ENCODE measurements at regions not wholly inside any gene's neighbourhood (a gene's known extent, or its start where the extent isn't known, plus 50 kb on each side); places are given as distances from the start of the nearest gene placed in this dataset.

GRCh38 chr7:10070899-10071298, 902.8 kb upstream of the PHF14 start:
- Histone ChIP-seq H3K36me3 (no peaks in the 10 kb centered on the region), H3K4me1 (no peaks in the 10 kb centered on the region), H3K4me3 (no peak overlapping the region), H3K27ac (no peak overlapping the region), H3K27me3 (no peaks in the 10 kb centered on the region), H3K9me3 (no peaks in the 10 kb centered on the region)
- DNase-seq (no peak), ATAC-seq (ENCODE audit: low FRiP score in 2 of 2) (no peak)
- no peak for TF ChIP-seq POLR2A (IDR thresholded peaks at IDR 0.05)

- WGBS, 2 donors: 84 to 85% methylated on average over 3 of the region's 3 CpGs
- TF ChIP-seq POLR2AphosphoS5 (IDR thresholded peaks at IDR 0.05): no peak
- no peak for TF ChIP-seq POLR2A (IDR thresholded peaks at IDR 0.05)
- no peak for TF ChIP-seq CTCF (IDR thresholded peaks at IDR 0.05)
- TF ChIP-seq EP300 (IDR thresholded peaks at IDR 0.05): no peak
Observed at GRCh38 chr7:10075866-10076265, 897.8 kb upstream of the PHF14 start.

GRCh38 chr7:10076660-10077300, 896.9 kb upstream of the PHF14 start:
- no peaks in the 10 kb centered on the region for H3K9me3 ChIP-seq
- no peak overlapping the region for H3K27ac ChIP-seq
- DNase-seq (peak in 1 of 2 donors; percentile 53), ATAC-seq (ENCODE audit: low FRiP score in 2 of 2) (peak in 1 of 2 donors; percentile 80)
- no peaks in the 10 kb centered on the region for H3K27me3 ChIP-seq
- no peaks in the 10 kb centered on the region for H3K4me1 ChIP-seq
- no peaks in the 10 kb centered on the region for H3K36me3 ChIP-seq
- 59 to 63% methylated on average over 4 of the region's 4 CpGs for WGBS, 2 donors
- no peak overlapping the region for H3K4me3 ChIP-seq
- no peak for TF ChIP-seq POLR2A (IDR thresholded peaks at IDR 0.05)
- TF ChIP-seq POLR2AphosphoS5 (IDR thresholded peaks at IDR 0.05): no peak
- TF ChIP-seq CTCF (IDR thresholded peaks at IDR 0.05): no peak
- no peak for TF ChIP-seq EP300 (IDR thresholded peaks at IDR 0.05)

More at GRCh38 chr7:10075866-10076265, 897.8 kb upstream of the PHF14 start:
- Histone ChIP-seq H3K36me3 (no peaks in the 10 kb centered on the region), H3K4me3 (no peak overlapping the region), H3K9me3 (no peaks in the 10 kb centered on the region), H3K27me3 (no peaks in the 10 kb centered on the region), H3K27ac (no peak overlapping the region), H3K4me1 (no peaks in the 10 kb centered on the region)
- DNase-seq: no peak
- ATAC-seq (ENCODE audit: low FRiP score in 2 of 2): no peak

GRCh38 chr7:10079572-10079971, 894.1 kb upstream of the PHF14 start:
- DNase-seq (peak in 1 of 2 donors; percentile 26), ATAC-seq (ENCODE audit: low FRiP score in 2 of 2) (no peak)
- no peak overlapping the region for H3K4me3 ChIP-seq
- no peaks in the 10 kb centered on the region for H3K36me3 ChIP-seq
- no peak overlapping the region for H3K27ac ChIP-seq
- no peak for TF ChIP-seq POLR2AphosphoS5 (IDR thresholded peaks at IDR 0.05)
- no peak for TF ChIP-seq CTCF (IDR thresholded peaks at IDR 0.05)
- TF ChIP-seq POLR2A (IDR thresholded peaks at IDR 0.05): no peak
- TF ChIP-seq EP300 (IDR thresholded peaks at IDR 0.05): no peak
- no peaks in the 10 kb centered on the region for H3K27me3 ChIP-seq
- H3K9me3 ChIP-seq: no peaks in the 10 kb centered on the region
- WGBS, 2 donors: 80 to 99% methylated on average over 3 to 5 of the region's 5 CpGs
- no peaks in the 10 kb centered on the region for H3K4me1 ChIP-seq

- no peaks in the 10 kb centered on the region for H3K27me3 ChIP-seq
- no peaks in the 10 kb centered on the region for H3K4me1 ChIP-seq
- no peaks in the 10 kb centered on the region for H3K9me3 ChIP-seq
- ATAC-seq (ENCODE audit: low FRiP score in 2 of 2): no peak
- DNase-seq: no peak
- TF ChIP-seq POLR2A (IDR thresholded peaks at IDR 0.05) (no peak), CTCF (IDR thresholded peaks at IDR 0.05) (no peak), EP300 (IDR thresholded peaks at IDR 0.05) (no peak), POLR2AphosphoS5 (IDR thresholded peaks at IDR 0.05) (no peak)
- WGBS, 2 donors: 70 to 75% methylated on average over 4 of the region's 4 CpGs
- H3K4me3 ChIP-seq: no peak overlapping the region
- H3K36me3 ChIP-seq: no peaks in the 10 kb centered on the region
- no peak overlapping the region for H3K27ac ChIP-seq
Observed at GRCh38 chr7:10082896-10083295, 890.8 kb upstream of the PHF14 start.

All from upper lobe of left lung (tissue), 6 donors.